Fibroblast of mammary gland (primary cell): ENCODE measurements at regions not wholly inside any gene's neighbourhood (a gene's known extent, or its start where the extent isn't known, plus 50 kb on each side); places are given as distances from the start of the nearest gene placed in this dataset.

Experiments used
- DNase-seq: peaks from one replicate; pipeline ENCODE4 v3.0.0-alpha.2; 2010; ENCODE audit warnings: low read depth
- H3K4me3 ChIP-seq: 2 replicates; pipeline ENCODE4 v1.5.1; 2011; ENCODE audit warnings: low read depth, mild to moderate bottlenecking, low read length, moderate library complexity; ENCODE audit not compliant: control insufficient read depth
- TF ChIP-seq, protein P1 (sequence below): conservative IDR thresholded peaks from 2 replicates; pipeline ENCODE4 v1.5.1; 2011; ENCODE audit warnings: low read depth, low read length, inconsistent platforms; ENCODE audit not compliant: control insufficient read depth, insufficient read depth

- no peak overlapping the region for H3K4me3 ChIP-seq
- TF ChIP-seq, protein P1, sequence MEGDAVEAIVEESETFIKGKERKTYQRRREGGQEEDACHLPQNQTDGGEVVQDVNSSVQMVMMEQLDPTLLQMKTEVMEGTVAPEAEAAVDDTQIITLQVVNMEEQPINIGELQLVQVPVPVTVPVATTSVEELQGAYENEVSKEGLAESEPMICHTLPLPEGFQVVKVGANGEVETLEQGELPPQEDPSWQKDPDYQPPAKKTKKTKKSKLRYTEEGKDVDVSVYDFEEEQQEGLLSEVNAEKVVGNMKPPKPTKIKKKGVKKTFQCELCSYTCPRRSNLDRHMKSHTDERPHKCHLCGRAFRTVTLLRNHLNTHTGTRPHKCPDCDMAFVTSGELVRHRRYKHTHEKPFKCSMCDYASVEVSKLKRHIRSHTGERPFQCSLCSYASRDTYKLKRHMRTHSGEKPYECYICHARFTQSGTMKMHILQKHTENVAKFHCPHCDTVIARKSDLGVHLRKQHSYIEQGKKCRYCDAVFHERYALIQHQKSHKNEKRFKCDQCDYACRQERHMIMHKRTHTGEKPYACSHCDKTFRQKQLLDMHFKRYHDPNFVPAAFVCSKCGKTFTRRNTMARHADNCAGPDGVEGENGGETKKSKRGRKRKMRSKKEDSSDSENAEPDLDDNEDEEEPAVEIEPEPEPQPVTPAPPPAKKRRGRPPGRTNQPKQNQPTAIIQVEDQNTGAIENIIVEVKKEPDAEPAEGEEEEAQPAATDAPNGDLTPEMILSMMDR, result no peak
- DNase-seq, result no peak
Observed at GRCh38 chr18:43465483-43465882, 188.2 kb upstream of the SYT4 start.

GRCh38 chr18:43471873-43472272 is 194.6 kb upstream of the SYT4 start:
- no peak for DNase-seq
- no peak overlapping the region for H3K4me3 ChIP-seq
- TF ChIP-seq, protein P1, result no peak

GRCh38 chr18:43481069-43481468 is 203.8 kb upstream of the SYT4 start:
- H3K4me3 ChIP-seq, result no peak overlapping the region
- TF ChIP-seq, protein P1, result no peak
- DNase-seq, result no peak

DNA sequence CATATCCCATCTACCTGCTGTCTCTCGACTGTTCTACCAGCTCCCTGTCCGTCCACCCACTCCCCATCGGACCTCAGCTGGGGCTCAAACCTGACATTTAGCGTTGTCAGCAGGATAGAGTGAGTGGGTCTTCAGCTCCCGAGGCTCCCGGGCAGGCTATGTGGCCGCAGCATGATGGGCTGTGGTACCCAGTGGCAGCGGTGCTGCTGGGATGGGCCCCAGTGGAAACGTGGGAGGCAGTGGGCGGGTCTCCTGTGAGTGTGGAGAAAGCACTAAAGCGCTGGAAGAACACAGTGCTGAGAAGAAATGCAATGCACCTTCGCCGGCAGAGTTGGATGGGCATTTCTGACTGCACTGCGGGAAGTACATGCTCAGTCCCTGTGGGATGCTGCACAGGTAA is 204.8 kb upstream of the SYT4 start:
- H3K4me3 ChIP-seq, result no peak overlapping the region
- DNase-seq, result no peak
- TF ChIP-seq, protein P1, result no peak

DNA sequence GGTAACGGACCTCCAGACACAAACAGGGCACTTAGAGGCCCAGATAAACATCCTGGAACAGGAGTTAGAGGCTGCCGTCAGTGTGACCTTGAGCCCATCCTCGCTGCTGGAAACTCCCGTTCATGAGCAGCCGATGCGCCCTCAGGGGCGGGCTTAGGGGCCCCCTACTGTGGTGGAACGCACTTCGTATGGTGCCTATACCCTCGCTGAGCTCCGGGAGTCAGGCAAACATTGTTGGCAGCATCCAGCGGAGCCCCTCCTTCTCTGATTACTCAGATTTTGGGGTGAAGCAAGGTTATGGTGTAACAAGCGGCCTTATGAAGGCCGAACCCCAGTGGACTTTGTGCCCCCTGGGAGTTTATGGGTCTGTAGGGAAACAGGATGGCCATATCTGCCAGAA is 205.3 kb upstream of the SYT4 start:
- TF ChIP-seq, protein P1, result no peak
- H3K4me3 ChIP-seq, result no peak overlapping the region
- no peak for DNase-seq

DNA sequence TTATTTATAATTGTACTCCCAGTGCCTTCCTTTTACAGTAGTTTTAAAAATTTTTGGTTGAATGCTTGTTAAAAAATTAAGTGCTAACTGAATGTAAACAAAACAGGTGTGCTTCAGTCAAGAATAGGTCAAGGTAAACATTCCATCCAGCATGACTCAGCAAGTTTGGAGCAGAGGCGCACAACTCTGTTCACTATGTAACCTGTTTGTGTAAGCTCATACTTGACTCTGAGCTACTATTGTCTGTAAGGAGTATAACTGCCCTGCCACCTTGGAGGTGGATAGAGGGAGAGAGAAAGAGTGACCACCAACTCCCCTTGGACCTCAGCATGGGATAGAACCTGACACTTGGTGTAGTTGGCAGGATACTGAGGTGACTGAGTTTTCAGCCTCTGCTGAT is 207.4 kb upstream of the SYT4 start:
- H3K4me3 ChIP-seq, result no peak overlapping the region
- TF ChIP-seq, protein P1, result no peak
- DNase-seq, result no peak

- TF ChIP-seq, protein P1, result no peak
- H3K4me3 ChIP-seq, result no peak overlapping the region
- DNase-seq, result no peak
Observed at GRCh38 chr18:43485545-43485963, 208.3 kb upstream of the SYT4 start.
